Motor neuron (in vitro differentiated cells): ENCODE measurements at regions not wholly inside any gene's neighbourhood (a gene's known extent, or its start where the extent isn't known, plus 50 kb on each side); places are given as distances from the start of the nearest gene placed in this dataset.
A peak's percentile ranks its signal among the peaks of the same experiment; 100 is the strongest.

Source experiments
- ATAC-seq, 8 experiments: fragments of 200-7000 bp; cut with Tn5 transposase; replicated peaks in 6 of 8; 2 replicates each; pipeline ENCODE4 v1.8.0; 2021; ENCODE audit warnings: mild to moderate bottlenecking in 8 of 8, moderate library complexity in 8 of 8
- H3K27ac ChIP-seq, 2 donors: fragments of 250-450 bp; sonication (Bioruptor Pico); 2 replicates each; pipeline ENCODE4 v1.9.0; 2021; ENCODE audit warnings: antibody characterized with exemption in 2 of 2, mild to moderate bottlenecking in 2 of 2, moderate library complexity in 1 of 2
- H3K4me1 ChIP-seq, 2 donors: fragments of 250-450 bp; sonication (Bioruptor Pico); replicated peaks in 1 of 2; 2 replicates each; pipeline ENCODE4 v1.6.1; 2021; ENCODE audit warnings: antibody characterized with exemption in 2 of 2, mild to moderate bottlenecking in 2 of 2, moderate library complexity in 1 of 2
- H3K4me3 ChIP-seq, 5 donors: fragments of 250-450 bp; sonication (Bioruptor Pico); 2 replicates each; pipeline ENCODE4 v1.9.0; 2021; ENCODE audit warnings: antibody characterized with exemption in 5 of 5, mild to moderate bottlenecking in 5 of 5, moderate library complexity in 4 of 5
- WGBS, 10 experiments: fragments of 450-650 bp; shearing (Covaris generic); methylation state at CpG; one replicate each; pipeline ENCODE4 v1.0.0; 2022; 5-methylcytosine and 5-hydroxymethylcytosine counted together
- in situ Hi-C, 9 experiments: fragments of 400-800 bp; cut with MboI; loops; one replicate each; pipeline ENCODE4 v1.15.0; 2021; ENCODE audit warnings: low sequenced_read_pairs in 9 of 9, low pct_unique_long_range_greater_than_20kb in 2 of 9; ENCODE audit not compliant: unreplicated experiment in 9 of 9

DNA sequence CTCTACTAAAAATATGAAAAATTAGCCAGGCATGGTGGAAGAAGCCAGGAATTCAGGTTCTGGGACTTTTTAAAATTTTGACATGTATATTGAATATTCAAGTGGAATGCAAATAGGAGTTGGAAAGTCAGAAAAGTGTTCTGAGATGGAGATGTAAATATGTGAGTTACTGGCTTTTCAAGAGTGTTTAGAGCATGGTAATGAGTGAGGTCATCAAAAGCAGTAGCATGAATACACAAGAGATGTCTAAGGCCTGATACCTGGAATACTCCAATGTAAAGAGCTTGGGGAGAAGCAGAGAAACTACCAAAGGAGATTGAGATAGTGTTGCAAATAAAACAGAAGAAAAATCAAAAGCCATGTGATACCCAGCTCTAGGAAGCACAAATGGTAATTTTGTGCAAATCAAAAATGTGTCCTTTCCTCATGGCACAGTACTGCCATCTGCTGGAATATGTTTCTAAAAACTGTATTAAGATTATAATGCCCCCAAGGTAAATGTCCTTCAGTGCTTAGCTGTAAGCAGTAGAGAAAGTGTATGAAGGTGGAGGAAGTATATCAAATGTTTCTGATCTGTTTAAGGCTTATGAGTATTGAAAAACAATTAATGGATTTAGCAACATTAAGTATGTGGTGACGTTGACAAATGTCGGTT, 908.4 kb downstream of the KCNJ18 start:
- WGBS, 10 experiments: 0 to 68% (median 20%) methylated on average over 1 to 2 of the region's 2 CpGs; no CpG with 5 or more reads in 1 of the 10 experiments
- peak in 3 of 8 experiments; percentile 69 to 95 (median 86) for ATAC-seq
- in situ Hi-C loops: no loop called here

More for the DNA sequence above, 908.4 kb downstream of the KCNJ18 start:
- Histone ChIP-seq H3K27ac (no peak overlapping the region), H3K4me1 (no peaks in the 10 kb centered on the region), H3K4me3 (no peak overlapping the region)
